NCI-H1436 treated with DMSO at 0.1 percent for 48 hours (cell line): ENCODE measurements at regions not wholly inside any gene's neighbourhood (a gene's known extent, or its start where the extent isn't known, plus 50 kb on each side); places are given as distances from the start of the nearest gene placed in this dataset.
"Not testable (repeated sequence)": the region's sequence is repeated elsewhere in the genome, so short reads cannot be mapped to it uniquely, and the experiment has no call there.

Source experiments
- DNase-seq: peaks from one replicate; lab custom pipeline; 2025; lab: John Stamatoyannopoulos, UW

- no peak for DNase-seq
Observed at GRCh38 chr4:116321471-116321870, 763.9 kb downstream of the TRAM1L1 start.

DNA sequence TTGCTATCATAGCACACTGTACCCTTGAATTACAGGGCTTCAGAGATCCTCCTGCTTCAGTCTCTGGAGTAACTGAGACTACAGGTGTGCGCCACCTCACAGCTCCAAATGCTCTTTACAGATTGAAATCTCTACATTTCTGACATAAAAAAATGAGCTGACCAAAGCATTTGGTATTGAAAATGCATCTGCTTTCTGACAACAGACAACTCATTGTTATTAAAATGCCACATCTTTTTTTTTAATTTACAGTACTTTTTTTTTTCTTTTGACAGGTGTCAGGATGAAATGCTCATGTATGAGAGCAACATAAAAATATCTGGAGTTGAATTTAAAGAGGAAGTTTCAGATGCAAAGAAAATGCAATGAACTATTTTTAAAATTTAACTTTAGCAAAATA lies 764.5 kb downstream of the TRAM1L1 start:
- DNase-seq = no peak

GRCh38 chr4:116303736-116304188 lies 781.6 kb downstream of the TRAM1L1 start:
- no peak for DNase-seq

GRCh38 chr4:116302990-116303735 lies 782.2 kb downstream of the TRAM1L1 start:
- no peak for DNase-seq

DNA sequence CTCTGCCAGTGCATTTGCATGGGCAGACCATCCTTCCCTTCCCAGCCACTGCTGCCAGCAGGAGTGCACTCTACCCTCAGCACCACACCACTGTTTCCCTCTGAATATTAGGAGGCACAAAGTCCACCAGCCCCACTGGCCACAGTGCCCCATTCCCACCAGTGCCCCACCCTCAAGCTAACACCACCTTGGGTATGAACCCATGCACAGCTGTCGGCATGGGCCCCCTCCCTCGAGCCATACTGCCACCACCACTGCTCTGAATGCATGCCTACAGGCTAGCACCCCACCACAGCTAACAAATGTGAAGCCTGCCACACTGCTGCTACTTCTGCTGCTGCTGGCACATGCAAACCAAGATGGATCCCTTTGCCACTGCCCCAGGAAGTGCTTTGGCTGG lies 810.4 kb downstream of the TRAM1L1 start:
- DNase-seq = no peak

DNA sequence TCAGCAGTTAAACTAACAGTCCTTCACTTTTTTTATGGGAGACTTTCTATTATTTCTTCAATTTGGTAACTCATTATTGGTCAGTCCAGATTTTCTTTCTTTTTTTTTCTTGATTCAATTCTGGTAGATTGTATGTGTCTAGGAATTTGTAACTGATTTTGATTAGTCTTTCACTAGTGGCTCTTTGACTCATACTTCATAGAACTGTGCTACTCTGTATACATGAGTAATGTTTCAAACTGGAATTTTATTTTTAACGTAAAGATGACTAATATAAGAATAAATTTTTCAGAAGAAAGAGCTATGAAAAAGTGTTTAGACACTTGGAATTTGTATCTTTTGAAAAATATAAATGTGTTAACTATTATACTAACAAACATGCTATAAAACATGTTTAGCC lies 813.0 kb downstream of the TRAM1L1 start:
- DNase-seq = no peak

DNA sequence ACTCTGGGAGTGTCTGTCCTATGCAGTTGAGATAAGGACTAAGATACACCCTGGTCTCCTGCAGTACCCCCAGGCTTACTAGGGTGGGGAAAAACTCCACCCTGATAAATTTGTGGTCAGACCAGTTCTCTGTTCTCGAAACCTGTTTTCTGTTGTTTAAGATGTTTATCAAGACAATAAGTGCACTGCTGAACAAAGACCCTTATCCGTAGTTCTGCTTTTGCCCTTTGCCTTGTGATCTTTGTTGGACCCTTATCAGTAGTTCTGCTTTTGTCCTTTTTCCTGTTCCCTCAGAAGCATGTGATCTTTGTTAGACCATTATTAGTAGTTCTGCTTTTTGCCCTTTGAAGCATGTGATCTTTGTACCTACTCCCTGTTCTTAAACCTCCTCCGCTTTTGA lies 824.4 kb downstream of the TRAM1L1 start:
- not testable (repeated sequence) for DNase-seq

DNA sequence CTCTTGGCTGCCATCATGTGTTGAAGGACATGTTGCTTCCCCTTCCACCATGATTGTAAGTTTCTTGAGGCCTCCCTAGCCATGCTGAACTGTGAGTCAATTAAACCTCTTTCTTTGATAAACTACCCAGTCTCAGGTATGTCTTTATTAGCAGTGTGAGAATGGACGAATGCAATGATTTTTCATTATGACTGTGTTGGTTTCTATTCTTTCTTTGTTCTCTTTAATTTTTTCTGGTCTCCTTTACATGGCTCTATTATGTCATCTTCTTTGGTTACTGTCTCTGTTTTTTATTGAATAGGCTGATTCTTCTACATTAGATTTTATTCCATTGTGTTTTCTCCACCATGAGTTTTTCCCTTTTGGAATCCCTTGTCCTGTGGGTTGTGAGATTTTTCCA lies 840.6 kb downstream of the TRAM1L1 start:
- DNase-seq = no peak

- no peak for DNase-seq
Observed at GRCh38 chr4:116243431-116243830, 841.9 kb downstream of the TRAM1L1 start.

DNA sequence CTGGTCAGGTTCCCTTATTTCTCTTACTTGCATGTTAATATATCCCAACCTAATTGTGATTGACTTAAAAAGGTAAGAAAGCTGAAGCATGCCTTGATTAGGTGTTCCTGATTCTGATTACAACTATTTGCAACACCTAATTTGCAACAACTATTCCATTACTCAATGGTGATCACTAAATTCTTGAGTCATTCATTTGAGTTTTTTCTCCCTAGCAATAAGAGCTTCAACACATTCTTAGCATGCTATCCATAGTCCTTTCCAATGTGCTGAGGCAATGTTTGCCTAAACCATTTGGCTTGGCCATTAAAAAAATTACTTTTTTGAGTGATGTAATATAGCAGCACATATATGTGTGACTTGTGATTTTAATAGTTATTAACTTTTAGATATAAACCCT lies 851.4 kb downstream of the TRAM1L1 start:
- DNase-seq = no peak

DNA sequence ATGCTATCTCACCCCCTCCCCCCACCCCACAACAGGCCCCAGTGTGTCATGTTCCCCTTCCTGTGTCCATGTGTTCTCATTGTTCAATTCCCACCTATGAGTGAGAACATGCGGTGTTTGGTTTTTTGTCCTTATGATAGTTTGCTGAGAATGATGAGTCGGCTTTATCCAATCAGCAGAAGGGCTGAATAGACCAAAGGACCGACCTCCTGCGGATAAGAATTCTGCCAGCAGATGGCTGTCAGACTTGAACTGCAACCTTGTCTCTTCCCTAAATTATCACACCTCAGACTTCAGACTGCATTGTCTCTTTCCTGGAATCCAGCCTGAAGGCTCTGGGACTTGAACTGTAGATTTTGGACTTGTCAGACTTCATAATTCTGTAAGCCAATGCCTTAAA lies 853.4 kb downstream of the TRAM1L1 start:
- DNase-seq = not testable (repeated sequence)

- DNase-seq = no peak
Observed at GRCh38 chr4:116229420-116229819, 856.0 kb downstream of the TRAM1L1 start.

DNA sequence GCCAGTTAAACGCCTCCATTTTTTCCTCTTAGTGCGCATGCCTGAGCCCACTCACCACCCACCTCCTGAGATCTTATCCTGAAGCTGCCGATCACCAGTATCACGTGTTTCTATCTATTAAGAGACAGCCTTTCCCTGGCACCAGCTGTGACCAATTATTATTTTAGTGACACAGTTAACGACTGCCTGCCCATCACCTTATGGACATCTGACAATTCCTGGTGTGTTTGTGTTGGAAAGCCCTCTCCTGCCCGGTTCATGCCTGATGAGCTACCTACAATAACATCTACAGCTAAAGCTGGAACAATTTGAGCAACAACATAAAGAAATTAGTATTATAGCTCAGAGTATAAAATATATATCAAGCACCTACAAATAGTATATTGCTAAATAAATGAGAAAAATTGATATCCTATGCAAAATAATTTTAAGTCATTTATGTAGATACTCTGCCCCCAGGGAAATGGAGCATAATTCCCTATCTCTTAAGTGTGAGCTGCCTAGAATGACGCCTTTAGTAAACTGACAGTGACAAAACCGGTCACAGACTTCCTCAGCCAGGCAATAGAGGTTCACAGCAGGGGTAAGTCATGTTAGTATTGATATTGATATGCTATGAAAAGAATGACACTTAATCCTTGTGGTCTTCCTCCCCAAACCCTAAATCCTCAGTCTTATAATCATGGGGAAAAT lies 862.2 kb downstream of the TRAM1L1 start:
- no peak for DNase-seq

DNA sequence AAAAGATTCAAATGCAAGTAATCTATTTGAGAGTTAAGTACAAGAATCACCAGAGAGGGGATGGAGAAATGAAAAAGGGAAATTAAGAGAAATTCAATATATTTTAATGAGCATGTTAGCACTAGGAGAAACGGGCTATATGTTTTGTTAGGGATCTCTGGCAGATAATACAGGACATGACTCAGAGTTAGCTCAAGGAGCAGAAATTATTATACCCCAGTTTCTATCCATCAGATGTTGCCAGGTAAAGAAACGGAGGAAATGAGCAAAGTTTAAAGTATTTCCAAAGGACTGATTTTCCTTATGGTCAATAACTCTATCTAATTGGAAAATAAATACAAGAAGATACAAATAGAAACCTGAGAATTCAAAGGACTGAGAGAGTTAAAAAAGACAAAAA lies 867.6 kb downstream of the TRAM1L1 start:
- no peak for DNase-seq

GRCh38 chr4:116215622-116216021 lies 869.8 kb downstream of the TRAM1L1 start:
- DNase-seq = no peak

DNA sequence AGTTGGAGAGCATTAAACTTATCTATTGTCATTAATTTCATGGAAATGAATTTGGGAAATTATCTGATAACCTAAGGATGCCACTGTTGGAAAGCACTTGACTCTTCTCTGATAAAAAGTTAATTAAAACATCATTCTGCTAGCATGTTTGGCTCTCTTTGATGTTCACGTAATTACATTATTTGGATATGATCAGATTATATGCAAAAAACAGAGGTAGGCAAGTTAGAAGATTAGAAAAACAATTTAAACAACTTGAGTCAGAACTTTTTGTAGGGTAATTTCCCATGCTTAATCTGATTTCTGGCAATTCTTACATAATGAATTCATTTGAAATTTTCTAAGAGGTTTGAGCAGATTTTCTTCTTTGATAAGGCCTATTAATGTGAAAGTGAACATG lies 882.9 kb downstream of the TRAM1L1 start:
- DNase-seq = no peak

DNA sequence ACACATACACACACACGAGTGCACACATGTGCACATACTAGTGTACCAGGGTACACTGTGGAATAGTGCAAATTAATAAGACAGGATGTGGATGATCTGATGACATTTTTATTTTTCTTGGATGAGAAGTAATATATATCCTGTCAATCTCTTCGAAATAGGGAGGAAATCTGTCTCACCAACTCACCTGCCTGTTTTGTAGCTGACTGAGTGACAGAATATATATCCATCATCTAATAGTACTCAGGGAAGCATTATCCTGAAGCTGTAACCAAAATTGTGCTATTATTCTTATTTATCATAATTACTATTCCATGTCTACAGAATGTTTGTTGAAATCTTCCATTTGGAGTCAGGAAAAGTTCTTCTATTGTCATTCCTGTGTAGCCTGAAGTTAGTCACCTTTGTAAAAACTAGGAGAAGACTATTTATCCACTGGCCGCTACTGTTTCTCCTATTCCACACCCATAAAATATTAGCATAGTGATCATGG lies 888.0 kb downstream of the TRAM1L1 start:
- DNase-seq = no peak

DNA sequence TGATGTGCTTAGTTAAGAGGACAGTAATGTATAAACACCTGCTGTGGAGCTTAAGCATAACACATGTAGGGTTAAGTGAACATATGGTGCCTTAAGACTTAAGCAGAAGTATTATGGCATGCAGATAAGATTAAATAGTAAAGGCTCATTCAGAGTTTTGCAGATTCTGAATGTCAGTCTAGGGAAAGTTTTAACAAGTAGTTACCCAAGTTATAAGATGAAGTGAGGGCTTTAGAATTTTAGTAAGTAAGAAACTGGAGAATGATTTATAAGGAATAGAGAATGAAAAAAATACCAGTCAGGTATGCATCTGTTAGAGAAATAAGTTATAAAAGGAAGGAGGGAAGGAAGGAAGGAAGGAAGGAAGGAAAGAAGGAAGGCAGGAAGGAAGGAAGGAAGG lies 902.1 kb downstream of the TRAM1L1 start:
- no peak for DNase-seq

- DNase-seq = no peak
Observed at GRCh38 chr4:116180157-116180601, 905.2 kb downstream of the TRAM1L1 start.

GRCh38 chr4:116151371-116151770 lies 934.0 kb downstream of the TRAM1L1 start:
- DNase-seq = not testable (repeated sequence)

DNA sequence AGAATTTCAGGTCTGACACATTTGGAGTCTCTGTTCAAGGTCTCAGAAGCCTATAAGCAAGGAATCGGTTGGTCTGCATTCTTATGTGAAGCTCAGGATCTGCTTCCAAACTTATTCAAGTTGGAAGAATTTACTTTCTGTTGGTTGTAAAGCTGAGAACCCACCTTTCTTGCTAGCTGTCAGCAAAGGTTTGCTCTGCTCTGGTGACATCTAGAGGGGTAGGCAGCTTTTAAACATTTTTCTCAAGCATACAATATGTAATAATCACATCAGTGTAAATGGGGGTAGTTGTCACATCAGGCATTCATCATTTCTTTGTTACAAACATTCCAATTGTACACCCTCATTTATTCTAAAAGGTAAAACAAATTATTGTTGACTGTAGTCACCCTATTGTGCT lies 935.2 kb downstream of the TRAM1L1 start:
- no peak for DNase-seq

- no peak for DNase-seq
Observed at GRCh38 chr4:116143198-116143597, 942.2 kb downstream of the TRAM1L1 start.

DNA sequence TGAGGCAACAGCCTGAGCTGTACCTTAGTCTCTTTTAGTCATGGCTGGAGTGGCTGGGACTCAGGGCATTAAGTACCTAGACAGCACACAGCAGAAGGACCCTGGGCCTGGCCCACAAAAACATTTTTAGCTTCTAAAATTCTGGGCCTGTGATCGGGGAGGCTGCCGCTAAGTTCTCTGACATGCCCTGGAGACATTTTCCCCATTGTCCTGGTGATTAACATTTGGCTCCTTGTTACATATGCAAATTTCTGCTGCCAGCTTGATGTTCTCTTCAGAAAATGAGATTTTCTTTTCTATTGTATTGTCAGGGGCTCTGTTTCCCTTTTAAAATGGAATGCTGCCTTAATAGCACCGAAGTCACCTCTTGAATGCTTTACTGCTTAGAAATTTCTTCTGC lies 952.4 kb downstream of the TRAM1L1 start:
- no peak for DNase-seq
